ENCODE measurements at regions not wholly inside any gene's neighbourhood (a gene's known extent, or its start where the extent isn't known, plus 50 kb on each side); places are given as distances from the start of the nearest gene placed in this dataset.

DNA sequence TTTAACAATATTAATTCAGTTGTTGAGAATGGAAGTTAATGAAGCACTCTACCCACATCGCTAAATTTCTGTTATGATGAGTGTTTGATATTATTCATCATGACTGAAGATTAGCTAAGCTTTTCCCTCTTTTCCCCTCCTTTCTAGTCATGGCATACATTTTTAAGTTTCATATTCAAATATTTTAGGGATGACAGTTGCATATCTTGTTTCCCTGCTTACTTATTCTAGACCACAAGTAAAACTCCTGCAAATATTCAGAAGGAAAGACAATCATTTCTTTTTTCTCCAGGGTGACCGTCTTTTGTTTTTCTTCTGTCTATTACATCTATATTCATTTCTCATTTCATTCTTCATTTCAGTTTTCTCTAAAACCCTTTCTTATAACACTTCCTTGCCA is 906.0 kb downstream of the ADGRL2 start:
- H4K20me1 ChIP-seq (ENCODE audit: insufficient read depth, low read length): no peaks in the 10 kb centered on the region
- peak; percentile 26 for DNase-seq
- TF ChIP-seq MAZ (IDR thresholded peaks at IDR 0.05; ENCODE audit: borderline replicate concordance, low read depth, low read length) (no peak), MXI1 (IDR thresholded peaks at IDR 0.05; ENCODE audit: borderline replicate concordance, low read depth, low read length) (no peak), SMC3 (IDR thresholded peaks at IDR 0.05; ENCODE audit: low read depth, low read length) (no peak), RAD21 (IDR thresholded peaks at IDR 0.05; ENCODE audit: low read length) (no peak), CEBPB (IDR thresholded peaks at IDR 0.05; ENCODE audit: low read depth, low read length) (no peak), MAFK (IDR thresholded peaks at IDR 0.05; ENCODE audit: low read depth, low read length) (no peak)
- TF ChIP-seq, protein P1, sequence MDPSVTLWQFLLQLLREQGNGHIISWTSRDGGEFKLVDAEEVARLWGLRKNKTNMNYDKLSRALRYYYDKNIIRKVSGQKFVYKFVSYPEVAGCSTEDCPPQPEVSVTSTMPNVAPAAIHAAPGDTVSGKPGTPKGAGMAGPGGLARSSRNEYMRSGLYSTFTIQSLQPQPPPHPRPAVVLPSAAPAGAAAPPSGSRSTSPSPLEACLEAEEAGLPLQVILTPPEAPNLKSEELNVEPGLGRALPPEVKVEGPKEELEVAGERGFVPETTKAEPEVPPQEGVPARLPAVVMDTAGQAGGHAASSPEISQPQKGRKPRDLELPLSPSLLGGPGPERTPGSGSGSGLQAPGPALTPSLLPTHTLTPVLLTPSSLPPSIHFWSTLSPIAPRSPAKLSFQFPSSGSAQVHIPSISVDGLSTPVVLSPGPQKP (IDR thresholded peaks at IDR 0.05; ENCODE audit: borderline replicate concordance, low read depth, low read length): no peak
- TF ChIP-seq, protein P2, sequence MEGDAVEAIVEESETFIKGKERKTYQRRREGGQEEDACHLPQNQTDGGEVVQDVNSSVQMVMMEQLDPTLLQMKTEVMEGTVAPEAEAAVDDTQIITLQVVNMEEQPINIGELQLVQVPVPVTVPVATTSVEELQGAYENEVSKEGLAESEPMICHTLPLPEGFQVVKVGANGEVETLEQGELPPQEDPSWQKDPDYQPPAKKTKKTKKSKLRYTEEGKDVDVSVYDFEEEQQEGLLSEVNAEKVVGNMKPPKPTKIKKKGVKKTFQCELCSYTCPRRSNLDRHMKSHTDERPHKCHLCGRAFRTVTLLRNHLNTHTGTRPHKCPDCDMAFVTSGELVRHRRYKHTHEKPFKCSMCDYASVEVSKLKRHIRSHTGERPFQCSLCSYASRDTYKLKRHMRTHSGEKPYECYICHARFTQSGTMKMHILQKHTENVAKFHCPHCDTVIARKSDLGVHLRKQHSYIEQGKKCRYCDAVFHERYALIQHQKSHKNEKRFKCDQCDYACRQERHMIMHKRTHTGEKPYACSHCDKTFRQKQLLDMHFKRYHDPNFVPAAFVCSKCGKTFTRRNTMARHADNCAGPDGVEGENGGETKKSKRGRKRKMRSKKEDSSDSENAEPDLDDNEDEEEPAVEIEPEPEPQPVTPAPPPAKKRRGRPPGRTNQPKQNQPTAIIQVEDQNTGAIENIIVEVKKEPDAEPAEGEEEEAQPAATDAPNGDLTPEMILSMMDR (conservative IDR thresholded peaks at IDR 0.05; ENCODE audit: low read depth, low read length): no peak
- TF ChIP-seq, protein P3, sequence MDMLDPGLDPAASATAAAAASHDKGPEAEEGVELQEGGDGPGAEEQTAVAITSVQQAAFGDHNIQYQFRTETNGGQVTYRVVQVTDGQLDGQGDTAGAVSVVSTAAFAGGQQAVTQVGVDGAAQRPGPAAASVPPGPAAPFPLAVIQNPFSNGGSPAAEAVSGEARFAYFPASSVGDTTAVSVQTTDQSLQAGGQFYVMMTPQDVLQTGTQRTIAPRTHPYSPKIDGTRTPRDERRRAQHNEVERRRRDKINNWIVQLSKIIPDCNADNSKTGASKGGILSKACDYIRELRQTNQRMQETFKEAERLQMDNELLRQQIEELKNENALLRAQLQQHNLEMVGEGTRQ (IDR thresholded peaks at IDR 0.05; ENCODE audit: low read depth, low read length): no peak
- dilution Hi-C loops (cut with HindIII; ENCODE audit: low sequenced_read_pairs, unreplicated experiment) (no loop called here), intact Hi-C loops (cut with micrococcal nuclease) (no loop called here), in situ Hi-C loops (cut with MboI; ENCODE audit: low sequenced_read_pairs) (no loop called here)
- H4K5ac ChIP-seq (ENCODE audit: low read depth, low read length): no peak overlapping the region
- H4K8ac ChIP-seq (ENCODE audit: low read depth in 2 of 2, low read length in 2 of 2): no peak overlapping the region
- no TSS peak for BruUV-seq (replicated peaks)
- H2BK120ac ChIP-seq (ENCODE audit: low read depth, low read length): no peak overlapping the region
- ChIA-PET POLR2A (ENCODE audit: unreplicated experiment) (no interaction called here), CTCF (no interaction called here)
- no peak overlapping the region for H2AFZ ChIP-seq (replicated peaks; ENCODE audit: low read length, poor library complexity)
- no peak overlapping the region for H2AK9ac ChIP-seq (replicated peaks; ENCODE audit: low read depth, low read length, poor library complexity)
- WGBS, 2 experiments (ENCODE audit: extremely low coverage in 2 of 2, insufficient read length in 1 of 2): no CpG with 5 or more reads among the region's 2 CpGs
- no peak overlapping the region for H2BK5ac ChIP-seq (ENCODE audit: low read depth, low read length, poor library complexity, severe bottlenecking)
- H3K27ac ChIP-seq (ENCODE audit: insufficient read depth, low read length): no peak overlapping the region
- H3K56ac ChIP-seq (ENCODE audit: extremely low read depth, insufficient read depth, low read length): no peak overlapping the region
- no peaks in the 10 kb centered on the region for H3K4me1 ChIP-seq (ENCODE audit: control insufficient read depth, insufficient read depth, low read length)
- ATAC-seq (ENCODE audit: low read depth): no peak
- no peaks in the 10 kb centered on the region for H3K27me3 ChIP-seq (ENCODE audit: control insufficient read depth, insufficient read depth, low read length)
- no peaks in the 10 kb centered on the region for H3K9me3 ChIP-seq (ENCODE audit: control insufficient read depth, insufficient read depth, low read length)
- no peaks in the 10 kb centered on the region for H3K36me3 ChIP-seq (ENCODE audit: control insufficient read depth, insufficient read depth, low read length)
- H3K18ac ChIP-seq (ENCODE audit: low read depth, low read length): no peak overlapping the region
- no peak overlapping the region for H3K14ac ChIP-seq (replicated peaks; ENCODE audit: low read depth, low read length)
- H3K23ac ChIP-seq (ENCODE audit: low read depth, low read length): no peak overlapping the region
- H2BK15ac ChIP-seq (ENCODE audit: low read depth, low read length): no peak overlapping the region
- no peak overlapping the region for H3K9ac ChIP-seq (ENCODE audit: low read depth, low read length)
- no peak overlapping the region for H3K4me3 ChIP-seq (ENCODE audit: insufficient read depth, low read depth, low read length)
- H2AK5ac ChIP-seq (ENCODE audit: low read depth, low read length): no peak overlapping the region
- H4K91ac ChIP-seq (ENCODE audit: insufficient read depth, low read depth, low read length): no peak overlapping the region
- H3K4me2 ChIP-seq (ENCODE audit: low read depth, low read length): no peak overlapping the region
- no peak overlapping the region for H3K4ac ChIP-seq (ENCODE audit: low read depth, low read length)
- H3K79me1 ChIP-seq (ENCODE audit: low read depth in 1 of 2, low read length in 2 of 2): no peaks in the 10 kb centered on the region
- no peaks in the 10 kb centered on the region for H3K9me1 ChIP-seq (ENCODE audit: insufficient read depth, low read length)
- H2BK20ac ChIP-seq (ENCODE audit: low read depth, low read length): no peak overlapping the region
